NCI-H82 (cell line): ENCODE measurements at regions not wholly inside any gene's neighbourhood (a gene's known extent, or its start where the extent isn't known, plus 50 kb on each side); places are given as distances from the start of the nearest gene placed in this dataset.
"Not testable (repeated sequence)": the region's sequence is repeated elsewhere in the genome, so short reads cannot be mapped to it uniquely, and the experiment has no call there.

ENCODE experiments used
- DNase-seq: peaks from one replicate; lab custom pipeline; 2025; lab: John Stamatoyannopoulos, UW

DNA sequence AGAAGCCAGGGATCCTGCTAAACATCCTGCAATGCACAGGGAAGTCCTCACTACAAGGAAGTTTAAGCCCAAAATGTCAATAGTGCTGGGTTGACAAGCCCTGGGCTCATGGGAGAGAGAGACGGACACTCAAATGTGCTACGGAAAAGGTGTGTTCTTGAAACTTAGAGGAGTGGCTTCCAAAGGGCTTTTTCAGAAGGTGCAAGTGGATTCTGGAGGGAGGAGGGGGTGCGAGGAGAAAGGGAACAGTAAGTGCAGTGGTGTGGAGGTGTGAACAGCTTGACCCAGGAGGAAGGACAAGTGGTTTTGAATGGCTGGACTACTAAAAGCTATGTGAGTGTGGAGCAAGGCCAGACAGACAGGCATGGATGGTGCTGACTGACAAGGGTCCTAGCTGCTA is 50.4 kb upstream of the CECR2 start:
- DNase-seq: no peak

DNA sequence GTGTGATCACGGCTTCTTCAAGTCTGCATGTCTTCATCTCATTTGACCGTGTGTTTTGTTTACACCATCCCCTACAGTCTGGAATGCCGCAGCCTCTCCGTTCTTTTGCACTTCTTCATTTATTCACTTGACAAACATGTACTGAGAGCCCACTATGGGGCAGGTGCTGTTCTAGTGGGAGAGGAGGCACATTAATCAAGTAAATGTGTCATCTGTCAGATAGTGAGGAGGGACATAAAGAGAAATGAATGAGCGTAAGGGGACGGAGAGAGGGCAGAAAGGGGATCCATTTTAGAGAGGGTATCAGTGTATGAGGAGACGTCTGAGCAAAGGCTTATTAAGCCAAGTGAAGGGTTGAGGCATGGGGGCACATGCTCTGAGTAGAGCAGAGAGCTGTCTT is 54.0 kb upstream of the CECR2 start:
- no peak for DNase-seq

- DNase-seq: peak; percentile 6
These were observed 54.8 kb upstream of the CECR2 start for GRCh38 chr22:17314487-17314886.

- no peak for DNase-seq
These were observed 55.6 kb upstream of the CECR2 start for GRCh38 chr22:17313626-17314025.

DNA sequence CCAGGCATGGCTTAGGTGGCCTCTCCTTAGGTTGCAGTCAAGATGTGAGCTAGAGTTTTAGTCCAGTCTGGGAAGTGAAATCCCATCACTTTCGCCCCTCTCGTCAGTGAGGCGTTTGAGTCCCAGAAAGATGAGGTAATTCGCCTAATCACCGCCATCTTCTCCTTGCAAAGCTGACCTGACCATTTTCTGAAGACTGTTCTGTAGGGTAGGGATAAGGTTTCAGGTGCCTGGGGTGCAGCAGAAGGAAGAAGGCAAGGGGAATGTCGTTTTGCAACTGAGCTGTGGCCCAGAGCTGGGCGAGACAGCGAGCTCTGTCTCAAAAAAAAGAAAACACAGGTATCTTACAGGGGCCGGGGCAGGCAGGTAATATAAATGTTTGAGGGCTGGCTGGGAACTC is 61.7 kb upstream of the CECR2 start:
- DNase-seq: no peak

DNA sequence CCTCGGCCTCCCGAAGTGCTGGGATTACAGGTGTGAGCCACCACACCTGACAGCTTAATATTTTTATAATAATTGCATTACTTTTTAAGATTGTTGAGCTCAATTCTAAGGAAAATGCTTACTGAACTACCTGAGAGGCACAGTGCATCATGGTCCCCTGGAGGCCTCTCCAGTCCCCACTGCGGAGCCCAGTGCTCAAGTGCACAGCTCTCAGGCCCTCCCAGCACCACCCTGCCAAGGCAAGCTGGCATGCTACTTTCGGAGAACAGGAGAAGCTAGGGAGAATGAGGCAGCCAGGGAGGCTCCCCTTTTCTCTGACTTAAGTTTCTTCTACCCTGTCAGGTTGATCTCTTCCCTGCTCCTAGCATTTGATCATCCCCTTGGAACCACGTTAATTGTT is 64.2 kb upstream of the CECR2 start:
- no peak for DNase-seq

- peak; percentile 20 for DNase-seq
These were observed 65.2 kb upstream of the CECR2 start for GRCh38 chr22:17303840-17304779.

DNA sequence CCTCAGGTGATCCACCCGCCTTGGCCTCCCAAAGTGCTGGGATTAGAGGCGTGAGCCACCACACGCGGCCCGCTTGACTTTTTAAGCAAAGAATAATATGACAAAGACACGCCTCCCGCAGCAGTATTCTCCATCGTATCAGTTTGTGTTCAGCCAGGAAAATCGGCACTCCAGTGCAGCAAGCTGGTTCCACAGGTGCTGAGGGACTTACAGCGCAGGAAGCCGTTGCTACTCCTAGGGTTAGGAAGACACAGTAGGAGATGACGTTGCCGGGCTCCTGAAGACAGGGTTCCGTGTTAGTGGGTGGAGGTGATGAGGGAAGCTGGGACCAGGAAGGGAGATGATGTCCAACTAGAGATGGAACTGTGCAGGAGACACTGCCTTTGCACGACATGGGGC is 65.8 kb upstream of the CECR2 start:
- DNase-seq: no peak

DNA sequence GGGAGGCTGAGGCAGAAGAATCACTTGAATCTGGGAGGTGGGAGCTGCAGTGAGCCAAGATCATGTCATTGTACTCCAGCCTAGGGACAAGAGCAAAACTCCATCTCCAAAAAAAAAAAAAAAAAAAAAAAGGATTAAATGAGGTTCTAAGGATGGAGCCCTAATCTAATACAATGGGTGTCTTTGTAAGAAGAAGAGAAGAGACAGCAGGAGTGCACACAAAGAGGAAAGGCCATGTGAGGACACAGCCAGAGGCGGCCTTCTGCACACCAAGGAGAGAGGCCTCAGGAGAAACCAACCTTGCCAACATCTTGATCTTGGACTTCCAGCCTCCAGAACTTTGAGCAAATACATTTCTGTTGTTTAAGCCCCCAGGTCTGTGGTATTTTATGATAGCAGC is 66.6 kb upstream of the CECR2 start:
- no peak for DNase-seq

DNA sequence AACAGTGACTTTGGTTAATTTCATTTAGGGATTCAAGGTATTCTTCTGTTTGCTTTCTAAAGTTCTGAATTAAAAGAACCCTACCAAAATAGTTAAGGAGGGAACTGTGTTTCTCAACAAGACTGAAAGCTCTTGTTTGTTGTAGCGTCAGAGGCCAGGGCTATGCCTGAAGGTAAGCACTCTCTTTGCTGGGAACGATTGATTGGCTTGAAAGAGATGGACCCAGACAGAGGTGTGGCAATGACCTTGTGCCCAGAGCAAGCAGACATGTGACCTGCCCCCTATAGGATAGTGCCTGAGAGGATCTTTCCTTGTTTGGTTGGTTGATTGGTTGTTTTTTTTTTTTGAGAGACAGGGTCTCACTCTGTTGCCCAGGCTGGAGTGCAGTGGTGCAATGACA is 68.3 kb upstream of the CECR2 start:
- no peak for DNase-seq

DNA sequence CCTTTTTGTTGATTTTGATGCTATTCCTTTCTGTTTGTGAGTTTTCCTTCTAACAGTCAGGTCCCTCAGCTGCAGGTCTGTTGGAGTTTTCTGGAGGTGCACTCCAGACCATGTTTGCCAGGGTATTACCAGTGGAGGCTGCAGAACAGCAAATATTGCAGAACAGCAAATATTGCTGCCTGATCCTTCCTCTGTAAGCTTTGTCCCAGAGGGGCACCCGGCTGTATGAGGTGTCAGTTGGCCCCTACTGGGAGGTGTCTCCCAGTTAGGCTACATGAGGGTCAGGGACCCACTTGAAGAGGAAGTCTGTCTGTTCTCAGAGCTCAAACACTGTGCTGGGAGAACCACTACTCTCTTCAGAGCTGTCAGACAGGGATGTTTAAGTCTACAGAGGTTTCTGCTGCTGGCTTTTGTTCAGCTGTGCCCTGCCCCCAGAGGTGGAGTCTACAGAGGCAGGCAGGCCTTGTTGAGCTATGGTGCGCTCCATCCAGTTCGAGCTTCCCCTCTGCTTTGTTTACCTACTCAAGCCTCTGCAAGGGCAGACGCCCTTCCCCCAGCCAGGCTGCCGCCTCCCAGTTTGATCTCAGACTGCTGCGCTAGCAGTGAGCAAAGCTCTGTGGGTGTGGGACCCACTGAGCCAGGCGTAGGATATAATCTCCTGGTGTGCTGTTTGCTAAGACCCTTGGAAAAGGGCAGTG is 70.3 kb upstream of the CECR2 start:
- not testable (repeated sequence) for DNase-seq

DNA sequence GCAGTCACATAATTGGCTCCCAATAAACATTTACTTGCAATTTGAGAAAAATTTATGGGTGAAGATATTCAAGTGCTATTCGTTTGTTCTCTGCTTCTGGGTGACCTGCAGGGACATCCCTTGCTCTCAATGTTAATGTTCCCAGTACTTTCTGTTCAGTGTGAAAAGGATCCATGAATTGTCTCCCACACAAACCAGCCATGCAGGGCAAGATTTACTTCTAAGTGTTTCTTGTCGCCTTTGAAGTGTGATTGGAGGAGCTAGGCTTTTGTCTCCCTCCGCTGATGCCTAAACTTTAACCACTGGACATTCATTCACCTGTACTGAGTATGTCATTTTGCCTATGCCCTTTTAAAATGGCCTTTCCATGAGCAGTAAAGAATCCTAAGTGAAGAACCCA is 66.4 kb upstream of the ADA2 start:
- no peak for DNase-seq

- DNase-seq: no peak
These were observed 65.7 kb upstream of the ADA2 start for GRCh38 chr22:17284888-17285287.

DNA sequence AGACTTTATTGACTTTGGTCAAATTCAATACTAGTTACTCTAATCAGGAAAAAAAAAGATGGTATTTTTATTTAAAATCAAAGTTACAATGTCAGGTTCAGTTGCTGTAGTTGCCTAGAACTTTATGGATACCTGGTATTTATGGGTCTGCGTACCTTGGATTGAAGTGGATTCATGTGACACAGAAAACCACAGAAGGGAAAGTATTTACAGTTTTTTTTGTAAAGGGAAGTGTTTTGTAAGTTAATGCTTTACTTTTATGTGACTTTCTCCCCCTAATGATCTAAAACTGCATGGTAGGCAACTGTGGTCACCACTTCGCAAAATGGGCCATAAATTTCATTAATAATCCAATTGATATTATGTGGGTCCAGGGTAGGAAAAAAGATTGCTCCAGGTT is 65.2 kb upstream of the ADA2 start:
- no peak for DNase-seq

DNA sequence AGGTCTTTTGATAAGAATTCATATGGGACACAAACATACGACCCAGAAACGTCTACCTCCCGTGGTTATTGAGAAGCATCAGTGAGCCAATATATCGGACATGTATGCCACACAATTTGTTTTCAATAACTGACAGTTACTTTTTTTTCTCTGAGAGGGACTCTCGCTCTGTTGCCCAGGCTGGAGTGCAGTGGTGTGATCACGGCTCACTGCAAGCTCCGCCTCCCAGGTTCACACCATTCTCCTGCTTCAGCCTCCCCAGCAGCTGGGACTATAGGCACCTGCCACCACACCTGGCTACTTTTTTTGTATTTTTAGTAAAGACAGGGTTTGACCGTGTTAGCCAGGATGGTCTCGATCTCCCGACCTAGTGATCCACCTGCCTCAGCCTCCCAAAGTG is 64.6 kb upstream of the ADA2 start:
- not testable (repeated sequence) for DNase-seq

DNA sequence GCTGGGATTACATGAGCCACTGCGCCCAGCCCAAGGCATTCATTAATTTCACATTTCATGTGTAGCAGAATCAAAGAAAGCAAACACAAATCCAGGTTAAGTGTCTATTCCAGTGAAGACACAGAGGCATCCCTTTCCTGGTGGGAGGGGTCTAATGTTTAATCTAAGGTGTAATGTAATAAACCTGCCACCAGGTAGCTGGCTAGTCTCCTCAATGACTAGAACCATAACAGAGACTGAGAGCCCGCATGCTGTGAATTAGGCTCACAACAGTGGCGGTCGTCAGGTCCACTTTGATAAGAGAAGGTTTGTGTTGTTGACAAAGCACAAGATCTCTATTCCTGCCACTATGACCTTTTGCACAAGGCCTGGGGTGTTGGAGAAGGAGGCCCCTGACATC is 64.2 kb upstream of the ADA2 start:
- DNase-seq: no peak

DNA sequence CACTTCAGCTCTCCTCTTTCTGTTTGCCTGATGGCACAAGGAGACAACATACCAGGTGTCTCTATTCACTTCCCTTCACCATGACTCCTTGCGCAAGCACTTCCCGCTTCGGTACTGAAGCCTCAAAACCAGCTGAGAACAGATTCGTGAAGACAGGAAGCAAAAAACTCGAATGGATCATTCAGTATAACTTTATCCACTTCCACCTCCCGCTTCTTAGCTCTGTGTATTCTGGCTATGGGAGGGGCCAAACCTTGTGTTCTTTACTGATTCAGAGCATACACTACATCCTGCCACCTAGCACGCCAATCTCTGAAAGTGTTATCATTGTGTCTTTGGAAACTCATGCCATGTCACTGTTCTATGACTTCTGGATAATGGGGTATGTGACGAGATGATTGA is 62.2 kb upstream of the ADA2 start:
- DNase-seq: no peak

DNA sequence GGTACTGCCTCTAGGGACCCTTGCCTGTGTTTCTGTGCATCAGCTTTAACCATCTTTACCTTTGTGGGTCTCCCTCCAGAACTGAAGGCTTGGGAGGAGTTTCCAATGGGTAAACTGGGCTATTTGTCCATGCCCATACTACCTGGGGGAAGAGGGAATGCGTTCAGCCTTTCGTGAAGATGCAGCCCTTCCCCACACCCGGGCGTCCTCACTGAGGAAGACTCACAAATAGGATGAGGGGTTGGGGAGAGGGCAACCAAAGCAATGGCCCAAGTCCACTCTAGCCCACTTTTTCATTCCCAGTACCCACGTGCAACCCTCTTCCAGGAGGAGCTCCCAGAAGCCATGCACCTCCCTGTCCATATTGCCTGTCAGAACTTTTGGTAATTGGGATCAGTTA is 61.8 kb upstream of the ADA2 start:
- no peak for DNase-seq

DNA sequence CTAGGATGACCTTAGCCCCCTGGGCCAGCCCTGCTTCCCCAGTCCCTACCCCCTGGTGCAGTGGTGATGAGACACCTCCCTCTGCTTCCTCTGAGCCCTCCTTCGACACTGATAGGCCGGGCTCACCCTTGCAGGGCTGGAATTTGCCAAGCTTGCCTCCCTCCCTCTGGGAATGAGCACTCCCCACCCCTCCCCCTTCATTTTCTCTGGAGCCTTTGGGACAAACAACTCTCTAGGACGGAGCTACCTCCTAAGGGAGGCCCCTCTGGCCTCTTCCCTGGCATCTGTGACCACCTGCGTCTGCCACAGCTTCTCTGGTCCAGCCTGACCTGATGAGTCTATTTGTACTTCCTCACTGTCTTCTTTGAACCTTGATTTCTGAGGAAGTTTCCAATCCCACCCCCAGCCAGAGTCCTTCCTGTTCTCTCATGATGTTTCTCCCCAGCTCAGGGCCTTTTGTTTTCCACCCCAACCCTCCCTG is 53.3 kb upstream of the ADA2 start:
- DNase-seq: no peak

DNA sequence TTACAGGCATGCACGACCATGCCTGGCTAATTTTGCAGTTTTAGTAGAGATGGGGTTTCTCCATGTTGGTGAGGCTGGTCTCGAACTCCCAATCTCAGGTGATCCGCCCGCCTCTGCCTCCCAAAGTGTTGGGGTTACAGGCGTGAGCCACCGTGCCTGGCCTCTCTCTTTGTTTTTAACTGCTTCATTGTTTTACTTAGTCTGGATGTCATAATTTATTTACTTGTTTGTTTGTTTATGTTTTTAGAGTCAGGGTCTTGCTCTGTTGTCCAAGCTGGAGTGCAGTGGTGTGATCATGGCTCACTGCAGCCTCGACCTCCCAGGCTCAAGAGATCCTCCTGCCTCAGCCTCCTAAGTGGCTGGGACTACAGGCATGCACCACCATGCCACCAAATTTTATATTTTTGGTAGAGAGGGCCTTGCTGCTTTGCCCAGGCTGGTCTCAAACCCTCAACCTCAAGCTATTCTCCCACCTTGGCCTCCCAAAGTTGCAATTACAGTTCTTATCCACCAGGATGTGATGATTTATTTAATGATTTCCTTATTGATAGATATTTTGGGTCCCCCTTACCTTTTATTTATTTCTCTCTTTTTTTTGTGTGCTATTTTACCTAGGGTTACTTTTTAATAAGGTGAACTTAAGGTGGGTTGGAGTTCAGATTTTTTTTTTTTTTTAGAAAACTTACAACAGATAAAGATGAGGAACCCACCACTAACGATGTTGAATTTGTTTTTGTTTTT is 52.6 kb upstream of the ADA2 start:
- no peak for DNase-seq

GRCh38 chr22:17269607-17270261 is 50.5 kb upstream of the ADA2 start:
- peak; percentile 39 for DNase-seq

DNA sequence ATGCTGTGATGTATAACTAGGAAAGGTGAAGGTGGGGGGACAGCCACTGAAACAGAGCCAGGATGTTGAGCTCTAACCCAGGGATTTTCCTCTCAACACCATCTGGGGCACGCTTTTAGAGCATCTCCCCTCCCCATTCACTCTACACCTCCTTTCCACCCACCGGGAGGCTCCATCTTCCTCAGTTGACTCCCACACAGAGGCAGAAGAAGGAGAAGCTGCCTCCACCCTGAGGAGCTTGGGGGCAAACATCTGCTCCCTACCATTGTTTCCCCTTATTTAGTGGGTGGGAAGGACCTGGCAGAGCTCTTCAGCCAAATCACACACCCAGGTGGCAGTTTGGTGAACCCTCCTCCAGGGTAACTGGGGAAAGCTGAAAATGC is 50.0 kb upstream of the ADA2 start:
- DNase-seq: no peak
